ENCODE measurements at regions not wholly inside any gene's neighbourhood (a gene's known extent, or its start where the extent isn't known, plus 50 kb on each side); places are given as distances from the start of the nearest gene placed in this dataset.

- DNase-seq (ENCODE audit: low read depth in 2 of 2) = no peak
Observed at GRCh38 chr22:48152916-48153315, 1390.5 kb downstream of the TBC1D22A start.

GRCh38 chr22:48152164-48152775 lies 1389.8 kb downstream of the TBC1D22A start:
- DNase-seq (ENCODE audit: low read depth in 2 of 2) = no peak

GRCh38 chr22:48151641-48152040 lies 1389.2 kb downstream of the TBC1D22A start:
- no peak for DNase-seq (ENCODE audit: low read depth in 2 of 2)

DNA sequence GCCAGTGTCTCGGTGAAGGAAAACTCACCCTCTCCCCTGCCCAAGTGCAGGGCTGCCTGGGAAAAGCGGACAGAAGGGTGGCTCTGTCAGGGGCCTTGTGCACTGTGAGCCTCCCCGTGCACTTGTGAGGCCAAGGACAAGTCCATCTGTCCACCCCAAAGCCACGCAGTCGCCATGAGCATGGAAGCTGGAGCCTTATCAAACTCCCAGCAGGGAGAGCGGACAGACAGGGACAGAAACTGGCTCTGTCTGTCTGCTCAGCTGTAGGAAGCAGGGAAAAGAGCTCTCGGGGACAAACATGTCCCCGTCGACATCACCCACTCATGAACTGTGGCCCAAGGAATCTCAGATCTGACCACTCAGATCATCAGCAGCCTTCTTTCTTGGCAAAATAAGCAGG lies 1385.4 kb downstream of the TBC1D22A start:
- no peak for DNase-seq (ENCODE audit: low read depth in 2 of 2)

- DNase-seq (ENCODE audit: low read depth in 2 of 2) = no peak
Observed at GRCh38 chr22:48147404-48147803, 1385.0 kb downstream of the TBC1D22A start.

DNA sequence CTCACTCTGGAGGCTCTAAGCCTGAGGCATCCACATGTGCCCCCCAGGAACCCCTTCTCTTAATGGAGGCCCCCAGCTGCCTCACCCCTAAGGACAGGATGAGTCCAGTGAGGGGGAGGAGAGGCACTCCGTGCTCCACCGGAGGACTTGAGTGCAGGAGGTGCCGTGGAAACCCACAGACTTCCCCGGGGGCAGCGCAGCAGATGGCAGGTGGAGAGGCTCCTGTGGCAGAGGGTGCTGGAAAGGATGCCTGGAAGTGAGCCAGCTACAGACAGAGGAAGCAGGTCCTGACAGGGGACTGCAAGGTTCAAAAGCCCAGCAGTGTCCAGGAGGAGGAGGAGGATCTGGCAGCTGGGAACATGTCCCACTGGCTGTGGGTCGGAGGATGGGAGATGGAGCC lies 1384.0 kb downstream of the TBC1D22A start:
- DNase-seq (ENCODE audit: low read depth in 2 of 2) = no peak

- DNase-seq (ENCODE audit: low read depth in 2 of 2) = no peak
Observed at GRCh38 chr22:48145738-48146137, 1383.3 kb downstream of the TBC1D22A start.

DNA sequence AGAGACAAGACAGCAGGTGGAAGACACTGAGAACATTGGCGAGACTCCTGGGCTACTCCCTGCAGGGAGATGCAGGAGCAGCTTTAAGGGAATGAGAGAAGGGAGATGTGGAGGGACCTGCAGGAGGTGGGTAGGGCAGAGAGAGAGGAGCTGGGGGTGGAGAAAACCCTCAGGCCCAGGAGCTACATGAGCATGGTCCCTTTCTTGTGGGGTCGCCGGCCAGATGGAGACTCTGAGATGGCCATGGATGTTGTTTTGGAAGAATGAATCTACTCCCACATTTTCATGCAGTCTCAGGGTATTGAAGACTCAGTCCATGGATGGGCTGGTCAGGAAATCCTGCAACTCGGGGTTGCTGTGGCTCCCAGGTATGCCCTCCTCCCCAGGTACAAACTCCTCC lies 1381.9 kb downstream of the TBC1D22A start:
- DNase-seq (ENCODE audit: low read depth in 2 of 2) = no peak

- no peak for DNase-seq (ENCODE audit: low read depth in 2 of 2)
Observed at GRCh38 chr22:48143856-48144255, 1381.4 kb downstream of the TBC1D22A start.

- no peak for DNase-seq (ENCODE audit: low read depth in 2 of 2)
Observed at GRCh38 chr22:48142388-48142787, 1379.9 kb downstream of the TBC1D22A start.

- no peak for DNase-seq (ENCODE audit: low read depth in 2 of 2)
Observed at GRCh38 chr22:48141301-48141700, 1378.9 kb downstream of the TBC1D22A start.

DNA sequence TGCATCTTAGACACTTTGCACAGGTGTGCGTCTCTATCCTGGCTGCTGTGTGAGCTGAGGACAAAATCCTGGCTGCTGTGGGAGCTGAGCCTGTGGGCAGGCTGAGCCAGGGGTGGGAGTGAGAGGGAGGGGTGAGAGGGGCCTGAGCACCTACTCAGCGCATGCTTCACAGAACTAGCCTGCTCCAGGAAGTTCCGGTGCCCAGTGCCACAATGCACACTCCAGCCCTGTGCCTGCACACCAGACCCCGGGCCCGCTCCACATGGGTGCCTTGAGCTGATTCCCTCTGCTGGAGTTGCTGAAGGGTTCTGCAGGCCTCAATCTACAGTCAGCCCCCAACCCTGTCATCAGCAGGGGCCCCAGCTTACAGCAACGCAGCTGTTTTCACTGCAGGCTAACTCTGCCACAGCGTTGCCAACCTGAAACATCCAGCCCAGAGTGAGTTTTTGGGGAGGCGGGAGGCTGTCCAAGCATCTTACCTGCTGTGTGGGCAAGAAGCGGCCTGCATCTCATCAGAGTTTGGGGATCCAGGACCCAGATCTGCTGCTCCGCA lies 1377.9 kb downstream of the TBC1D22A start:
- DNase-seq (ENCODE audit: low read depth in 2 of 2) = no peak

DNA sequence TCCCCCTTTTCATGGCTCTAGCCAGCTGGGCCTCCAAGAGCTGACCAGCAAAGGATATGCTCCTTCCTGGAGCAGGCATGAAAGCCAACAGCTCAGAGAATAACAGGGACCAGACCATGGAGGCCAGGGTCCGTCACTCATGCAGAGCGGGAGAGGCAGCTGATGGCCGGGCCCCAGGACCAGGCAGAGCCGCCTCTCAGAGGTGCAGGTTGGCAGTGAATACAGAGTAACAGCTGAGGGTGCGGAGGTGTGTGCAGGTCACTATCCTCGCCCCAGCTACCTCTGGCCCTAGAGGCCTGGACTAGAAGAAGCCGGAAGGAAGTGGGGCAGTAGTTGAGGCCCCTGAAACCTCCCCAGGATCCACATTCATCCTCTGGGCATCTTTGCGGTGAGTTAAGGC lies 1377.3 kb downstream of the TBC1D22A start:
- no peak for DNase-seq (ENCODE audit: low read depth in 2 of 2)

DNA sequence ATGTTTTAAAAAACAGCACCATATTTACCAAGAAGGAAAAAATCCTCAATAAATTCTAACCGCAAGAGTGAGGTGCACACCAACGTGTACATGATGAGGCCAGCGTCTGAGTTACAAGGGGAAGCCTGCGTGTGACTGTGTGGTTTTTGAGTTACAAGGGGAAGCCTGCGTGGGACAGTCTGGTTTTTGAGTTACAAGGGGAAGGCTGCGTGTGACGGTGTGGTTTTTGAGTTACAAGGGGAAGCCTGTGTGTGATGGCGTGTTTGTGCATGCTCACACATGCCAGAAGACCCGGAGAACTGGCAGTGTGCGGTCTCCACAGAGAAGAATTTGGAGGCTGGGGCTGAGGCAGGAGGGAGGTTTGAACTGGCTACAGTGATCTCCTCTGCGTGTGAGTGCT lies 1376.4 kb downstream of the TBC1D22A start:
- no peak for DNase-seq (ENCODE audit: low read depth in 2 of 2)

- no peak for DNase-seq (ENCODE audit: low read depth in 2 of 2)
Observed at GRCh38 chr22:48138427-48138826, 1376.0 kb downstream of the TBC1D22A start.

GRCh38 chr22:48137640-48138039 lies 1375.2 kb downstream of the TBC1D22A start:
- DNase-seq (ENCODE audit: low read depth in 2 of 2) = no peak

- DNase-seq (ENCODE audit: low read depth in 2 of 2) = no peak
Observed at GRCh38 chr22:48135592-48135991, 1373.1 kb downstream of the TBC1D22A start.

DNA sequence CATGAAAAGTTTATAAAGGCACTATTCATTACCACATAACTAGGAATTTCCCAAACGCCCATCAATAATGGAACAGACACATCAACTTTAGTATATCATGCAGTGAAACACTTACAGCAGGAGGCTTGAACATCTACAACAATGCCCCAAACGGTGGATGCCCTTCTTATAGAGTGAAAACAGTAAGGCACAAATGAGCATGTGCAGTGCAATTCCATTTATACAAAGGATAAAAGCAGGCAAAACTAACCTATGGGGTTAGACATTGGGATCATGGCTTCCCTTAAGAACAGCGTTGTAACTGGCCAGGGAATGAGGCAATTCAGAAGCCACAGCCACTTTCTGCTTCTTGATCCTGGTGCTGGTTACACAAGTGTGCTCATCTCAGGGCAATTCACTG lies 1363.0 kb downstream of the TBC1D22A start:
- DNase-seq (ENCODE audit: low read depth in 2 of 2) = no peak

GRCh38 chr22:48121984-48122383 lies 1359.5 kb downstream of the TBC1D22A start:
- DNase-seq (ENCODE audit: low read depth in 2 of 2) = no peak

DNA sequence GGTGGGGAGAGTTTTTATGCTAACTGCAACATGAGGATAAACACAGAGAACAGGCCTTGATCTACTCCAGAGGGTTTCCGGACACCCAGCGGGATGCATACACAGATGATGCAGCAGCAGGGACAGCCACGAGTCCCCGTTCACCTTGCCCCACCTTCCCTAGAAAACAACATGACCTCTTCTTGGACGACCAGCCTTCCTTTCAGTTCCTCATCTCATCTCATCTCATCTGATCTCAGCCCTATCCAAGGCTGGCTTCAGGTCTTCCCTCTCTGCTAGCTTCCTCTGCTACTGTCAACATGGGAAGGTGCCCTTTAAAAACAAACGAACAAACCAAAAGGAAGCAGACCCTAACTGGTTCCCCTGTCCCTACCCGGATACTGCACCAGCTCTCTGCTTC lies 1356.2 kb downstream of the TBC1D22A start:
- DNase-seq (ENCODE audit: low read depth in 2 of 2) = no peak

- no peak for DNase-seq (ENCODE audit: low read depth in 2 of 2)
Observed at GRCh38 chr22:48116871-48117270, 1354.4 kb downstream of the TBC1D22A start.

DNA sequence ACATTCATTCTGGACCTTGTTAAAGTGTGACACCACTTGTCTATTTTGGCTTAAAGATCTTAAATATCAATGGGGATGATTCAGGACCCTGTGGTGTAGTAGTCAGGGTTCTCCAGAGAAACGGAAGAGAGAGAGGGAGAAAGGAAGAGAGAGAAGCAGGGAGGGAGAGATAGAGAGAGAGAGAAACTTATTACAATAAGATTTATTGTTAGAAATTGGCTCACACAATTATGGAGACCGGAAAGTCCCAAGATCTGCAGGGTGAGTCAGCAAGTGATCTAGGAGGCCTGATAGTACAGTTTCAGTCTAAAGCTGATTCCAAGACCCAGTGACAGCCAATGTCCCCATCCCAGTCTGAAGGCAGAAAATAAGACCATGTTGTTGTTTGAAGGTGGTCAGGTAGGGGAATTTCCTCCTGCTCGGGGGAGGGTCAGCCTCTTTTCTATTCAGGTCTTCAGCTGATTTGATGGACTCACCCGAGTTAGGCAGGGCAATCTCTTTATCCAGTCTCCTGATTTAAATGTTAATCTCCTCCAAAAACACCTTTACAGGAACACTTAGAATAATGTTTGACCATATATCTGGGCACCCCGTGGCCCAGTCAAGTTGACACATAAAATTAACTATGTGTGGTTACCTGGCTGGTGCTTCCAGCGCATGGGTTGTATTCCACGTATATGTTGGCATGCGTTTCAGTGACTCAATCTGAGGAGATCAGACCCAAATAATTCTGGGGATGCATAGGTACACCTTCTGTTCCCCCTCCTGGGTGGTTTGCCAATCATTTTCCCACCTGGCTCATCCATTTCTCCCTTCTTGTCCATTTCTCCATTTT lies 1350.5 kb downstream of the TBC1D22A start:
- DNase-seq (ENCODE audit: low read depth in 2 of 2) = no peak

DNA sequence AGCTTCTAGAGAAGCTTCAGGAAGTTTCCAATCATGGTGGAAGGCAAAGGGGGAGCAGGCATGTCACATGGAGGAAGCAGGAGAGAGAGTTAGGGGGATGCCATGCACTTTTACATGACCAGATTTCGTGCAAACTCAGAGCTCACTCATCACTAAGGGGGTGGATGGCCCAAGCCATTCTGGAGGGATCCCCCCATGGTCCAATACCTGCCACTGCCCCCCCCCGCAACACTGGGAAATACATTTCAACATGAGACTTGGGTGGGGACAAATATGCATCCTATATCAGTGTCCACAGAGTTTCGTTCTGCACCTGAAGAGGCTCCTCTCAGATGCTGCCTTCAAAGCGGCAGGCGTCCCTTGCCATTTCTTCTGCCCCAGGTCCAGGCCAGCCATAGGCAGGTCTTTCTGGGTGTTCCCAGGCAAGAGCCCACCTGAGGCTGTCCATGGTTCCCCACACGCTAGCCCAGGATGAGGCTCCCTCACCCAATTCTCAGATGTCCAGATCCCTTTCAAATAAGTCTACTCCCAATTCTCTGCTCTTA lies 1344.3 kb downstream of the TBC1D22A start:
- no peak for DNase-seq (ENCODE audit: low read depth in 2 of 2)
